Astrocyte (in vitro differentiated cells and primary cell): ENCODE measurements at regions not wholly inside any gene's neighbourhood (a gene's known extent, or its start where the extent isn't known, plus 50 kb on each side); places are given as distances from the start of the nearest gene placed in this dataset.

Source experiments
- CTCF ChIP-seq: IDR thresholded peaks from 2 replicates; pipeline ENCODE4 v1.5.1; 2011; ENCODE audit warnings: low read depth, mild to moderate bottlenecking, inconsistent platforms, low read length, moderate library complexity; ENCODE audit not compliant: insufficient read depth
- EZH2 ChIP-seq: IDR thresholded peaks from 2 replicates; pipeline ENCODE4 v1.6.1; 2012; ENCODE audit warnings: mild to moderate bottlenecking, low read length, inconsistent platforms; ENCODE audit not compliant: insufficient read depth

- TF ChIP-seq CTCF (no peak), EZH2 (no peak)
Observed at GRCh38 chr11:110992481-110992880, 253.0 kb upstream of the POU2AF2 start.
